GM12872 (cell line): ENCODE measurements at regions not wholly inside any gene's neighbourhood (a gene's known extent, or its start where the extent isn't known, plus 50 kb on each side); places are given as distances from the start of the nearest gene placed in this dataset.

Source experiments
- TF ChIP-seq, protein P1 (sequence below): IDR thresholded peaks from 3 replicates; pipeline ENCODE4 v1.5.1; 2011; ENCODE audit warnings: low read depth, mild to moderate bottlenecking, low read length, moderate library complexity; ENCODE audit not compliant: insufficient read depth

GRCh38 chr1:21344750-21345443, 54.6 kb upstream of the ECE1 start:
- TF ChIP-seq, protein P1, sequence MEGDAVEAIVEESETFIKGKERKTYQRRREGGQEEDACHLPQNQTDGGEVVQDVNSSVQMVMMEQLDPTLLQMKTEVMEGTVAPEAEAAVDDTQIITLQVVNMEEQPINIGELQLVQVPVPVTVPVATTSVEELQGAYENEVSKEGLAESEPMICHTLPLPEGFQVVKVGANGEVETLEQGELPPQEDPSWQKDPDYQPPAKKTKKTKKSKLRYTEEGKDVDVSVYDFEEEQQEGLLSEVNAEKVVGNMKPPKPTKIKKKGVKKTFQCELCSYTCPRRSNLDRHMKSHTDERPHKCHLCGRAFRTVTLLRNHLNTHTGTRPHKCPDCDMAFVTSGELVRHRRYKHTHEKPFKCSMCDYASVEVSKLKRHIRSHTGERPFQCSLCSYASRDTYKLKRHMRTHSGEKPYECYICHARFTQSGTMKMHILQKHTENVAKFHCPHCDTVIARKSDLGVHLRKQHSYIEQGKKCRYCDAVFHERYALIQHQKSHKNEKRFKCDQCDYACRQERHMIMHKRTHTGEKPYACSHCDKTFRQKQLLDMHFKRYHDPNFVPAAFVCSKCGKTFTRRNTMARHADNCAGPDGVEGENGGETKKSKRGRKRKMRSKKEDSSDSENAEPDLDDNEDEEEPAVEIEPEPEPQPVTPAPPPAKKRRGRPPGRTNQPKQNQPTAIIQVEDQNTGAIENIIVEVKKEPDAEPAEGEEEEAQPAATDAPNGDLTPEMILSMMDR = no peak

DNA sequence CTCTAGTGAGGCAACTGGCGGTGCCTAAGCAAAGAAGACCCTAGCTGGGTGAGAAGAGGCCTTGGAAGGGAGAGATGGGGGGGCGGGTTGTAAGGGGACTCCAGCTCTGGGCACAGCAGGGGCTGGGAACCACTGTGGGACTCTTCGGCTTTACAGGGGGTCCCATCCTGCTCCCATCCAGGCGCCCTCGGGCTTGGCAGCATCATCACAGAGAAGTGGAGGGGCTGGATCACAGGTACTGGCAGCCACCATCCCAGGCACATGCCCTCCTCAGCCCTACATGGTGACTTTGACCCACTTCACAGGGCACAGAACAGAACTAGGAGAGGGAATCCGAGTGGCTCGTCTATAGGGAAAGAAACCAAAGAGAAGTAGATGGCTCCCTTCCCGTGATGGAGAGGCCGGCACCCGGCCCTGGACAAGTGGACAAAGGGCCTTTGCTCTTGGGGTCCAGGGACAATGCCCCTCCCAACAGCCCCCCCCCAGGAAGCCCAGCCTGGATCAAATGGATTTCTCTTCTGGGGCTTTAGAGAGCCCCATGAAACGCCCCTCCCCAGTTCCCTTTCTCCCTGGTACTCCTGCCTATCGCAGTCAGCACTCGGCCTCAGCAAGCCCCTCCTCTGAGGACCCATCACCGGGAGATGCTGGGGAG, 54.0 kb upstream of the ECE1 start:
- TF ChIP-seq, protein P1 = no peak

- TF ChIP-seq, protein P1 = no peak
Observed at GRCh38 chr1:21342961-21343838, 52.9 kb upstream of the ECE1 start.

DNA sequence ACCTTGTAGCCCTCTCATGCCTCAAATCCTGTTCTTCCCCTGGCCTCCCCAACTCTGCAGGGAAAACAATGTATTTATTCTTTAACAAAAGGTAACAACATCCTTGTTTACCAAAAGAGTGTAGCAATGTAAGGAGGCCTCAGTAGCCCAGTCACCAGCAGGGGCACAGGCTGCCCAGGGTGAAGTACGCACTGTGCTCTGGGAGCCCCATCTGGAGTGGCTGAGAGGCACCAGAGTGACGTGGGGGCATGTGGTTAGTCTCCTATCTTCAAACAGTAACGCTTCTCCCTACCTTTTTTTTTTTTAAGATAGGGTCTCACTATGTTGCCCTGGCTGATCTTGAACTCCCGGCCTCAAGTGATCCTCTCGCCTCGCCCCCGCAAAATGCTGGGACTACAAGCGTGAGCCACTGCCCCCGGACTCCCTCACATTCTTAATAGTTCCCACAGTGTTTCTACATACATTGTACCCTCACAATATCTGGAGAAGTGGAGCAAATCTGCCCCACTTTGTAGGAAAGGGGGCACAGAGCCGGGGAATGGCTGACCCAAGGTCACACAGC, 51.3 kb upstream of the ECE1 start:
- TF ChIP-seq, protein P1 = no peak

DNA sequence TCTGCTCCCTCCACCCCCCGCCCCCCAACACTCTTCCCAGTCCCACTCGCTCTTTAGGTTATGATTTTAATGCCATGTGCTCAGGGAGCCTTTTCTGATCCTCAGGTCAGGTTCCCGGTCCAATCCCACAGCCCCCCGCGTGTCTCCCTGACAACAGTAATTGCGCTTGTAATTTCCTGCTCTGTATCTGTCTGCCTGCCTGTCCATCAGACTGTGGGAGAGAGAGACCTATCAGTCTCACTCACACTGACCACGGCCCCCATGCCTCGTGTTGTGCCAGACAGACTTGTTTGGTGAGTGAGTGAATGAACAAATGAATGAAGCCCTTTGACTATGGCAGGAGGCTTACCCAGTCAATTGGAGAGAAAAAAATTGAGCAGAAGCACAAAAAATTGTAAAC, 50.8 kb upstream of the ECE1 start:
- TF ChIP-seq, protein P1 = no peak

GRCh38 chr1:21340230-21340945, 50.1 kb upstream of the ECE1 start:
- TF ChIP-seq, protein P1 = no peak
